SU-DHL-6 (cell line): ENCODE measurements at regions not wholly inside any gene's neighbourhood (a gene's known extent, or its start where the extent isn't known, plus 50 kb on each side); places are given as distances from the start of the nearest gene placed in this dataset.

Experiments
- CTCF ChIP-seq: fragments of 200-600 bp; sonication (generic); IDR thresholded peaks from one replicate; pipeline ENCODE4 v1.5.1; 2017; ENCODE audit warnings: antibody characterized with exemption, mild to moderate bottlenecking, low read length, moderate library complexity; ENCODE audit not compliant: insufficient read depth, poor library complexity, severe bottlenecking
- EZH2phosphoT487 ChIP-seq: fragments of 200-600 bp; sonication (generic), shearing (Covaris generic); conservative IDR thresholded peaks from 2 replicates; pipeline ENCODE4 v1.6.1; 2018; ENCODE audit warnings: mild to moderate bottlenecking, antibody characterized with exemption, low read length, moderate library complexity, mixed read lengths

- TF ChIP-seq CTCF (no peak), EZH2phosphoT487 (no peak)
Observed at GRCh38 chr11:15576769-15577168, 462.0 kb downstream of the INSC start.
